ENCODE measurements at regions not wholly inside any gene's neighbourhood (a gene's known extent, or its start where the extent isn't known, plus 50 kb on each side); places are given as distances from the start of the nearest gene placed in this dataset.
A peak's percentile ranks its signal among the peaks of the same experiment; 100 is the strongest.

- DNase-seq (no peak), ATAC-seq (no peak)
- ChIA-PET CTCF (no interaction called here), POLR2A (no interaction called here)
- H3K36me3 Mint-ChIP-seq (ENCODE audit: low read depth) = peaks cover 3% of the 10 kb centered on the region
- H3K9me3 Mint-ChIP-seq = peaks cover 8% of the 10 kb centered on the region
- TF ChIP-seq, protein P1, sequence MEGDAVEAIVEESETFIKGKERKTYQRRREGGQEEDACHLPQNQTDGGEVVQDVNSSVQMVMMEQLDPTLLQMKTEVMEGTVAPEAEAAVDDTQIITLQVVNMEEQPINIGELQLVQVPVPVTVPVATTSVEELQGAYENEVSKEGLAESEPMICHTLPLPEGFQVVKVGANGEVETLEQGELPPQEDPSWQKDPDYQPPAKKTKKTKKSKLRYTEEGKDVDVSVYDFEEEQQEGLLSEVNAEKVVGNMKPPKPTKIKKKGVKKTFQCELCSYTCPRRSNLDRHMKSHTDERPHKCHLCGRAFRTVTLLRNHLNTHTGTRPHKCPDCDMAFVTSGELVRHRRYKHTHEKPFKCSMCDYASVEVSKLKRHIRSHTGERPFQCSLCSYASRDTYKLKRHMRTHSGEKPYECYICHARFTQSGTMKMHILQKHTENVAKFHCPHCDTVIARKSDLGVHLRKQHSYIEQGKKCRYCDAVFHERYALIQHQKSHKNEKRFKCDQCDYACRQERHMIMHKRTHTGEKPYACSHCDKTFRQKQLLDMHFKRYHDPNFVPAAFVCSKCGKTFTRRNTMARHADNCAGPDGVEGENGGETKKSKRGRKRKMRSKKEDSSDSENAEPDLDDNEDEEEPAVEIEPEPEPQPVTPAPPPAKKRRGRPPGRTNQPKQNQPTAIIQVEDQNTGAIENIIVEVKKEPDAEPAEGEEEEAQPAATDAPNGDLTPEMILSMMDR (IDR thresholded peaks at IDR 0.05) = no peak
- no peak overlapping the region for H3K4me3 Mint-ChIP-seq
- no peaks in the 10 kb centered on the region for H3K27me3 Mint-ChIP-seq
- H3K27ac Mint-ChIP-seq = no peak overlapping the region
- intact Hi-C loops (cut with micrococcal nuclease) = no loop called here
- H3K4me1 Mint-ChIP-seq (ENCODE audit: low read depth) = peaks cover 62% of the 10 kb centered on the region
These were observed 337.5 kb upstream of the KLF3 start for GRCh38 chr4:38326499-38326898.

- Mint-ChIP-seq H3K9me3 (peaks cover 8% of the 10 kb centered on the region), H3K27me3 (no peaks in the 10 kb centered on the region)
These were observed 336.8 kb upstream of the KLF3 start for GRCh38 chr4:38327174-38327573.

DNA sequence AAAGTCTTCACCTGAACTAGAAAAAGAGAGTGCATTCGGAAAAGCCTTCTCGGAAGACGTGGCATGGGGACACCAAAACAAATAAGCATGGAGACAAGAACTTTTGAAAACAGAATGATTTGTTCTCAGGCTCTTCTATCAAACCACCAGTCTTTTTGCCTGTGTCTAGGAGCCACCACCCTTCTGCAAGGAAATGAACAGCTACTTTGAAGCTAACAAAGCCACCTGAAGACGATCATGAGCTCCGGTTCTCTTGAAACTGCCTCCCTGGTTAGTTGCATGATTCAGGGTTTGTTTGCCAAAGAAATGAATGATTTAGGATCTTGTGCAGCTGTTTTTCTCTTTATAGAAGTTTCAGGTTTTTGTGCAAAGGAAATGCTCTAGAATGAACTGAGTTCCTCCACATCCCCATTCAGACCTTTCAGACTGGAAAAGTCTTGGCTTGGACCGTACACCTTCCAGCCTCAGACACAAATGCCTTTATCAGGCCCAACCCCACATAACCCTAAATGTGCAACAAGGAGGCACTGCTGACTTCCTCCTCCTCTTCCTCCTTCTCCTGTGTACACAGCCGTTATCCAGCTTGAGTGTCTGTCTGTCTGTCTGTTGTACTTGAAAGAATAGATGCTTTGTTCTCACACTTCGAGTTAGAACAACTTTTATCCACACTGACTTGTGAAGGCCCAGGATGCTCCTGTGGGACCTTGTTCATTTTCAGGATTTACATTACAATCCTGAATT, 334.8 kb upstream of the KLF3 start:
- Mint-ChIP-seq H3K4me1 (ENCODE audit: low read depth) (peaks cover 63% of the 10 kb centered on the region), H3K36me3 (ENCODE audit: low read depth) (peaks cover 3% of the 10 kb centered on the region), H3K27ac (no peak overlapping the region), H3K27me3 (no peaks in the 10 kb centered on the region), H3K9me3 (peaks cover 5% of the 10 kb centered on the region), H3K4me3 (no peak overlapping the region)
- intact Hi-C loops (cut with micrococcal nuclease) = no loop called here
- TF ChIP-seq, protein P1 (IDR thresholded peaks at IDR 0.05) = no peak
- ChIA-PET CTCF (interaction anchor here (3.4 to 4.2 kb wide), 2 partner anchors 9 to 150 kb away, joined by 15 to 32 read pairs; no protein-coding TSS in a partner anchor), POLR2A (interaction anchor here (0.9 kb wide), 1 partner anchor 10 kb away, joined by 3 read pairs; no protein-coding TSS in a partner anchor)
- peak; percentile 51 for ATAC-seq
- no peak for DNase-seq

More at GRCh38 chr4:38327174-38327573, 336.8 kb upstream of the KLF3 start:
- ChIA-PET POLR2A (interaction anchor here (0.8 kb wide), 1 partner anchor 9 kb away, joined by 3 read pairs; no protein-coding TSS in a partner anchor), CTCF (interaction anchor here (0.8 kb wide), 1 partner anchor 348 kb away, joined by 4 read pairs; no protein-coding TSS in a partner anchor)
- intact Hi-C loops (cut with micrococcal nuclease) = no loop called here
- ATAC-seq (no peak), DNase-seq (no peak)
- no peak overlapping the region for H3K4me3 Mint-ChIP-seq
- TF ChIP-seq, protein P1 (IDR thresholded peaks at IDR 0.05) = no peak
- H3K4me1 Mint-ChIP-seq (ENCODE audit: low read depth) = peaks cover 63% of the 10 kb centered on the region
- peaks cover 3% of the 10 kb centered on the region for H3K36me3 Mint-ChIP-seq (ENCODE audit: low read depth)
- no peak overlapping the region for H3K27ac Mint-ChIP-seq

DNA sequence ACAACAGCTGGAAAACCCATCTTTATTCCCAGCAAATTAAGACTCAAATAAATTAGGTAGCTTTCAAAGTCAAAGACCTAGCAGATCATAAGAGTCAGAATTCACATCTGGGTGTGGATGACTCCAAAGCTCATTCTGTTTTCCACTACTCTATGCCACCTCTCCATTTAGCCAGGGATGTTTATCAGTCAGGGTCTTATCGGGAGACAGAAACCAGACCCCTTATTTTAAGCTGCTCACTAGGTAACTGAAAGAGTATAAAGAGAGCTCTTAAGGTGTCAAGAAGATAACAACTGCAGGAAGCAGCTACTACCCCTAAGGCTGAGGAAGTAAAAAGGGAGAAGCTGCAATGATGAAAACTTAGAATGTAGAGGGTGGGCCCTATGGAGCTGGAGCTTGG, 333.7 kb upstream of the KLF3 start:
- DNase-seq (no peak), ATAC-seq (no peak)
- TF ChIP-seq, protein P1 (IDR thresholded peaks at IDR 0.05) = no peak
- CTCF ChIA-PET = interaction anchor here (0.6 to 4.2 kb wide), 5 partner anchors 10 to 344 kb away, joined by 3 to 32 read pairs (median 4); no protein-coding TSS in a partner anchor
- Mint-ChIP-seq H3K27ac (no peak overlapping the region), H3K36me3 (ENCODE audit: low read depth) (no peaks in the 10 kb centered on the region), H3K4me1 (ENCODE audit: low read depth) (peaks cover 72% of the 10 kb centered on the region), H3K4me3 (no peak overlapping the region), H3K9me3 (peaks cover 2% of the 10 kb centered on the region), H3K27me3 (no peaks in the 10 kb centered on the region)
- intact Hi-C loops (cut with micrococcal nuclease) = no loop called here
- POLR2A ChIA-PET = interaction anchor here (0.7 kb wide), 1 partner anchor 129 kb away, joined by 3 read pairs; no protein-coding TSS in a partner anchor

DNA sequence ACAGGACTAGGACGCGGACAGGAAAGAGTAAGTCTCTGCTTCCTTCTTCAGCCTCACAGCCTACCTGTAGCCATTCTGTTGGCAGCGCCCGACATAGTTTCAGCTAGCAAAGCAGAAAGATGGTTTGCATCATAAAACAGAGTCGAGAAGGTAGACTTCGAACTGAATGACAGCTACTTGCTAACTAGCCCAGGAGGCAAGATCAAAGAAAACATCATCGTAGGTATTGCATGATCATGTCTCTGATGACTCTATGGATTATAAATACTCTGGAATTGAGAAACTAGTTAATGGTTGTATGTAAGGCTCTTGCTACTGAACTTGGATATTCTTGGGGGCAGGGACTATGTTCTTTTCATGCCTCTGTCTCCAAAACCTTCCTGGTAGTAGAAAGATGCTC, 333.1 kb upstream of the KLF3 start:
- intact Hi-C loops (cut with micrococcal nuclease) = no loop called here
- Mint-ChIP-seq H3K9me3 (no peaks in the 10 kb centered on the region), H3K4me3 (no peak overlapping the region), H3K4me1 (ENCODE audit: low read depth) (peaks cover 73% of the 10 kb centered on the region), H3K27ac (no peak overlapping the region), H3K27me3 (no peaks in the 10 kb centered on the region), H3K36me3 (ENCODE audit: low read depth) (no peaks in the 10 kb centered on the region)
- ATAC-seq (no peak), DNase-seq (no peak)
- TF ChIP-seq, protein P1 (IDR thresholded peaks at IDR 0.05) = no peak
- POLR2A ChIA-PET = interaction anchor here (0.7 kb wide), 1 partner anchor 129 kb away, joined by 3 read pairs; no protein-coding TSS in a partner anchor
- CTCF ChIA-PET = interaction anchor here (1.3 to 4.2 kb wide), 5 partner anchors 9 to 151 kb away, joined by 3 to 32 read pairs (median 4); no protein-coding TSS in a partner anchor

All from activated CD8-positive, alpha-beta T cell treated with anti-CD3 and anti-CD28 coated beads for 36 hours (primary cell).